ENCODE measurements at regions not wholly inside any gene's neighbourhood (a gene's known extent, or its start where the extent isn't known, plus 50 kb on each side); places are given as distances from the start of the nearest gene placed in this dataset.
A peak's percentile ranks its signal among the peaks of the same experiment; 100 is the strongest.

- peak overlapping the region; percentile 67 for H3K27ac ChIP-seq (ENCODE audit: insufficient read depth, low read length)
Measured at GRCh38 chr11:88420165-88420791, 82.7 kb upstream of the CTSC start.

GRCh38 chr11:88418508-88418907 lies 81.0 kb upstream of the CTSC start:
- H3K27me3 ChIP-seq (ENCODE audit: control insufficient read depth, insufficient read depth, low read length) = no peaks in the 10 kb centered on the region
- no peaks in the 10 kb centered on the region for H3K79me2 ChIP-seq (ENCODE audit: control insufficient read depth, insufficient read depth, low read length)
- H3K9me3 ChIP-seq (ENCODE audit: control insufficient read depth, insufficient read depth, low read depth, low read length) = no peaks in the 10 kb centered on the region
- no peak overlapping the region for H3K9ac ChIP-seq (ENCODE audit: insufficient read depth, low read length)
- TF ChIP-seq CTCF (conservative IDR thresholded peaks at IDR 0.05 in 1 of 2, IDR thresholded peaks at IDR 0.05 in 1 of 2; ENCODE audit: low read depth in 1 of 2, low read length in 2 of 2) (no peak), EZH2 (IDR thresholded peaks at IDR 0.05; ENCODE audit: low read length, missing control alignments) (no peak)
- H3K36me3 ChIP-seq (ENCODE audit: control insufficient read depth, insufficient read depth, low read length) = no peaks in the 10 kb centered on the region
- no peak for DNase-seq (ENCODE audit: low read depth in 2 of 2)
- no peaks in the 10 kb centered on the region for H4K20me1 ChIP-seq (ENCODE audit: control insufficient read depth, extremely low read depth, insufficient read depth, low read length)
- peaks cover 18% of the 10 kb centered on the region for H3K4me1 ChIP-seq (ENCODE audit: control insufficient read depth, extremely low read depth, insufficient read depth, low read length)
- no peak overlapping the region for H3K4me2 ChIP-seq (ENCODE audit: extremely low read depth, insufficient read depth, low read length)
- H3K4me3 ChIP-seq (replicated peaks in 1 of 4; ENCODE audit: control extremely low read depth in 1 of 4, insufficient read depth in 1 of 4, low read depth in 3 of 4, low read length in 4 of 4) = no peak overlapping the region
- H3K27ac ChIP-seq (ENCODE audit: insufficient read depth, low read length) = no peak overlapping the region
- H2AFZ ChIP-seq (ENCODE audit: low read length) = no peak overlapping the region

More at GRCh38 chr11:88420165-88420791, 82.7 kb upstream of the CTSC start:
- Histone ChIP-seq H3K4me1 (ENCODE audit: control insufficient read depth, extremely low read depth, insufficient read depth, low read length) (peaks cover 13% of the 10 kb centered on the region), H3K4me3 (replicated peaks in 1 of 4; ENCODE audit: control extremely low read depth in 1 of 4, insufficient read depth in 1 of 4, low read depth in 3 of 4, low read length in 4 of 4) (no peak overlapping the region), H2AFZ (ENCODE audit: low read length) (no peak overlapping the region), H3K9me3 (ENCODE audit: control insufficient read depth, insufficient read depth, low read depth, low read length) (no peaks in the 10 kb centered on the region), H4K20me1 (ENCODE audit: control insufficient read depth, extremely low read depth, insufficient read depth, low read length) (no peaks in the 10 kb centered on the region), H3K36me3 (ENCODE audit: control insufficient read depth, insufficient read depth, low read length) (no peaks in the 10 kb centered on the region), H3K9ac (ENCODE audit: insufficient read depth, low read length) (no peak overlapping the region), H3K79me2 (ENCODE audit: control insufficient read depth, insufficient read depth, low read length) (no peaks in the 10 kb centered on the region), H3K27me3 (ENCODE audit: control insufficient read depth, insufficient read depth, low read length) (no peaks in the 10 kb centered on the region), H3K4me2 (ENCODE audit: extremely low read depth, insufficient read depth, low read length) (no peak overlapping the region)
- TF ChIP-seq EZH2 (IDR thresholded peaks at IDR 0.05; ENCODE audit: low read length, missing control alignments) (no peak), CTCF (conservative IDR thresholded peaks at IDR 0.05 in 1 of 2, IDR thresholded peaks at IDR 0.05 in 1 of 2; ENCODE audit: low read depth in 1 of 2, low read length in 2 of 2) (peak in 1 of 2 donors; percentile 6)
- peak; percentile 55 for DNase-seq (ENCODE audit: low read depth in 2 of 2)

- Histone ChIP-seq H4K20me1 (ENCODE audit: control insufficient read depth, extremely low read depth, insufficient read depth, low read length) (no peaks in the 10 kb centered on the region), H3K27ac (ENCODE audit: insufficient read depth, low read length) (no peak overlapping the region), H3K79me2 (ENCODE audit: control insufficient read depth, insufficient read depth, low read length) (no peaks in the 10 kb centered on the region), H3K4me2 (ENCODE audit: extremely low read depth, insufficient read depth, low read length) (no peak overlapping the region), H3K4me1 (ENCODE audit: control insufficient read depth, extremely low read depth, insufficient read depth, low read length) (peaks cover 9% of the 10 kb centered on the region), H3K9me3 (ENCODE audit: control insufficient read depth, insufficient read depth, low read depth, low read length) (no peaks in the 10 kb centered on the region), H2AFZ (ENCODE audit: low read length) (no peak overlapping the region), H3K36me3 (ENCODE audit: control insufficient read depth, insufficient read depth, low read length) (no peaks in the 10 kb centered on the region), H3K27me3 (ENCODE audit: control insufficient read depth, insufficient read depth, low read length) (no peaks in the 10 kb centered on the region), H3K9ac (ENCODE audit: insufficient read depth, low read length) (no peak overlapping the region), H3K4me3 (replicated peaks in 1 of 4; ENCODE audit: control extremely low read depth in 1 of 4, insufficient read depth in 1 of 4, low read depth in 3 of 4, low read length in 4 of 4) (no peak overlapping the region)
- DNase-seq (ENCODE audit: low read depth in 2 of 2) = no peak
- TF ChIP-seq EZH2 (IDR thresholded peaks at IDR 0.05; ENCODE audit: low read length, missing control alignments) = no peak
- no peak for TF ChIP-seq CTCF (conservative IDR thresholded peaks at IDR 0.05 in 1 of 2, IDR thresholded peaks at IDR 0.05 in 1 of 2; ENCODE audit: low read depth in 1 of 2, low read length in 2 of 2)
Measured at GRCh38 chr11:88415495-88415894, 78.0 kb upstream of the CTSC start.

Data from fibroblast of lung (primary cell).